Retina (tissue), 1 donor: ENCODE measurements at regions not wholly inside any gene's neighbourhood (a gene's known extent, or its start where the extent isn't known, plus 50 kb on each side); places are given as distances from the start of the nearest gene placed in this dataset.
"Not testable (repeated sequence)": the region's sequence is repeated elsewhere in the genome, so short reads cannot be mapped to it uniquely, and the experiment has no call there.

ENCODE experiments used
- DNase-seq: peaks from one replicate; pipeline ENCODE4 v3.0.0-alpha.2; 2016

DNA sequence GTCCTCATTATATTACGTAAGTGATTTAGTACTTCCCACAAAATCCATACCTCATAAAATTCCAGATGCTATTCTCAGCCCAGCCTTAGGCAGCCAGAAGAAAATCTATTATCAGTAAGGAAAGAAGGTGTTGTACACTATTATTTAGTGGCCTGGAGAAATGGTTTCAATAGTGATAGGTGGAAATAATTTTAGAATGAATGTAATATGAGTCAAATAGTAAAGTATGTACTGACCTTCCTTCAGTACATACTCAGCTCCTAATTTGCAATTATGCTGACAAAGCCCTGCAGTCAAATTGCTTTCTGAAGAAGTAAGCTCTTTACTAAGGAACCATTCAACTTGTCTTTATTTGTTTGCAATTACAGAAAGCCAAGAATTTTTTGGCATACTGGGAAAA lies 409.2 kb downstream of the HTR1A start:
- no peak for DNase-seq

GRCh38 chr5:63535840-63536602 lies 426.2 kb downstream of the HTR1A start:
- no peak for DNase-seq

GRCh38 chr5:63524281-63524680 lies 438.0 kb downstream of the HTR1A start:
- no peak for DNase-seq

DNA sequence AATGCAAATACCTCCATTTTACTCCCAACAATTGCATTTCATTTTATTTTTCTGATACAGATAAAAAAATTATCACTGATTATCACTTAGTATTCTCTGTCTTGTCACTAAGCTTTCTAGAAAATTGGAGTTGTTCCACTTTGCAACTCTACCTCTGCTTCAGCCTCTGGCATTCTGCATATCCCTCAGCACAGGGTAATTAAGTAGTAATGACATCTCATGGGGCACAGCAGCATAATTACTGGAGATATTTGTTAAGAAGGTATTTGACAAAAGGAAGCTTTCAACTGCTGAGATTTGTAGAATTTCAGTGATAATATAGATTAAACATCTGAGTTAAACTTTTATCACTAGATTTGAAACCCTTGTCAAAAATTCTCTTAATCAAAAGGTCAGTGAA lies 446.2 kb downstream of the HTR1A start:
- no peak for DNase-seq

- no peak for DNase-seq
Observed at GRCh38 chr5:63500242-63500641, 462.0 kb downstream of the HTR1A start.

DNA sequence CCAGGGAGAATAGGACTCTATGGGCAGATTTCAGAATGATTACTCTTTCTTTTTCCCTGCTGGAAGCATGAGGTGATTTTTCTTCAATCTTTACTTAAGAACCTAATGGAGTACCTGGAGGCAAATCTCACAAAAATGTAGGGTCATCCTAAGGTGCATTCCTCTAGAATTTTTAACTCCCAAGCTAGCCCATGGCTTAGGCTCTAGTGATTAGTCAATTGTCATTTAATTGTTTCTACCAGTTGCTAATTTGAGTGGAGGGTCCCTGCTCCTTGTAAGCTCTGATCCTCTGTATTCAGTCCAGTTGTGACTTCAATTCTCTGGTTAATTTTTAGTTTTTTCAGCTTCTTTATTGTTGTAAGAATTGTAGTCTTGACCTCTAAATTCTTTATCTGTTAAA lies 467.0 kb downstream of the HTR1A start:
- no peak for DNase-seq

DNA sequence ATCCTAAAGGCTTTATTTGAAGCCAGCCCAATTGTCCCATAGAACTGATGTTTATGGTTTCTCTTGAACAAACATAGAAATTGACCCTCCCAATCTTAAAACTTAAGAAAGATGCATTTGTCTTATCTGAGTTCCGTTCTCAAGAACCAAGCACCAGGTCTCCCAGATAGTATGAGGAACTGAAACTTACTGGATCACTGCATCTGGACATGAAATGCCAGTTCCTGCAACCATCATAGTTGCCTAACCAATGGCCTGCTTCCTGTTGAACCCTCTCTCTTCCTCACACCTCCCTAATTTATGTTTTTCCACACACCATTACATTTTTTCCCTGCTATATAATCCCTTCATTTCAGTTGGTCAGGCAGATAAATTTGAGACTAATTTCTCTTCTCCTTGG lies 478.9 kb downstream of the HTR1A start:
- DNase-seq = no peak

- DNase-seq = no peak
Observed at GRCh38 chr5:63473335-63473967, 488.8 kb downstream of the HTR1A start.

- no peak for DNase-seq
Observed at GRCh38 chr5:63456279-63456678, 506.0 kb downstream of the HTR1A start.

- no peak for DNase-seq
Observed at GRCh38 chr5:63451188-63451587, 511.1 kb downstream of the HTR1A start.

- DNase-seq = no peak
Observed at GRCh38 chr5:63439537-63439936, 522.7 kb downstream of the HTR1A start.

- DNase-seq = no peak
Observed at GRCh38 chr5:63409737-63410136, 552.5 kb downstream of the HTR1A start.

- no peak for DNase-seq
Observed at GRCh38 chr5:63408984-63409383, 553.3 kb downstream of the HTR1A start.

DNA sequence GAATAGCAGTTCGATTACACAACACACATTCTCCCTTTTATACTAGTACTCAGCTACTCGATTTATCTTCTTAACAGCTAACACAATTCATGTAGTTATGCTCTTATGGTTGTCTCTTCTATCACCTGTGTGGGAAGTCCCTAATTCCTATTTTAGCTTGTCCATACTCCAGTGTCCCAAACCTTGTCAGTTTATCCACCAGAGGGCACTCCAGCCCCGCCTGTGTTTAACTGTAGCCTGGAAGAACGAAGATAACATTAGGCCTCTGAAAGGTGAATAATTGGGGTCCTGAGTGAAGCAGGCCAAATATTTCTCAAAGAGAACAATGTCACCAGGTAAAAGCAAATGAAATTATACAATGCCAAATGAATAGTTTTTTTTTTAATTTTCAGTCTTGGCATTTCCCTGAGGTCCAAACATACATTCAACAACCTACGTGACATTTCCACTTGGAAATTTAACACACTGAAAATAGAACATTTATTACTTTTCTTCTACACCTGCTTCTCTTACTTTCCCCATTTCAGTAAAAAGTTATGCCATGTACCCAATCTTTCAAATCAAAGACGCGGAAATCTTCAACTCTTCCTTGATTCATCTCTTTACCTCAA lies 560.7 kb downstream of the HTR1A start:
- DNase-seq = peak; percentile 56

GRCh38 chr5:63400079-63400478 lies 562.2 kb downstream of the HTR1A start:
- no peak for DNase-seq

DNA sequence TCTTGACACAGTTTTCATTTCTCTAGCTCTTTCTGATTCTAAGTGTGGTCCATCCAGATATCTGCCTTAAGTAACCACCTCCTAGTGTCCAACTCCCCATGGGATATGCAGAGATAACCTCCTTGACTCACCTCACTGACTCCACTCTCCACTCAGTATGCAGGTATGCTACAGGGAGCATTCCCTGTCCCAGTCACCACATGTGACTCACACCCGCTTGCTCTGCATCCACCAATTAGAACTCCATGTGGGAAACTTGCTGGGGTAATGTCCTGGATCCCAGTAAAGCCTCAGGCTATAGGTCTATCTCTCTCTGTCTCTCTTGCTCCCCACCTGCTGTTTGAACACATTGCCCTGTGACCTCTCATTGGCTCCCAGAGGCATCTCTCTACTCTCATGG lies 563.9 kb downstream of the HTR1A start:
- no peak for DNase-seq

DNA sequence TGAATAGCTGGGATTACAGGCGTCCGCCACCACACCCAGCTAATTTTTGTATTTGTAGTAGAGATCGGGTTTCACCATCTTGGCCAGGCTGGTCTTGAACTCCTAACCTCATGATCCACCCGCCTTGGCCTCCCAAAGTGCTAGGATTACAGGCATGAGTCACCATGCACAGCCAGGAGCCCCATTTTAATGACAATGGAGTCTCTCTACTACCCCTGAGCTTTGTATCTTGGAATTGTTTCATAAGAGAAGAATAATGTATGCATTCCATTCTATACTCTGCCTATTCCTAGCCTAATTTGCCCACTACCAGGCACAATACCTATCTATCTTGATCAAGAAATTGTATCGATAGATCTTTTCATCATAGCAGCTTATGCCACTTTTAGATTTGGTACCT lies 574.1 kb downstream of the HTR1A start:
- not testable (repeated sequence) for DNase-seq

DNA sequence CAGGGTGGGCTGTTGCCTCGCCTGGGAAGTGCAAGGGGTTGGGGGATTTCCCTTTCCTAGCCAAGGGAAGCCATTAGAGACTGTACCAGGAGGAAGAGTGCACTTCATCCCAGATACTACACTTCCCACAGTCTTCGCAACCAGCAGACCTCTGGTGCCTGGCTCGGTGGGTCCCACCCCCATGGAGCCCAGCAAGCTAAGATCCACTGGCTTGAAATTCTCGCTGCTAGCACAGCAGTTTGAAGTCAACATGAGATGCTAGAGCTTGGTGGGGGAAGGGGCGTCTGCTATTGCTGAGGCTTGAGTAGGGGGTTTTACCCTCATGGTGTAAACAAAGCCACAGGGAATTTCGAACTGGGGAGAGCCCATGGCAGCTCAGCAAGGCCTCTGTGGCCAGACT lies 586.4 kb downstream of the HTR1A start:
- no peak for DNase-seq

- DNase-seq = no peak
Observed at GRCh38 chr5:63374085-63374484, 588.2 kb downstream of the HTR1A start.

DNA sequence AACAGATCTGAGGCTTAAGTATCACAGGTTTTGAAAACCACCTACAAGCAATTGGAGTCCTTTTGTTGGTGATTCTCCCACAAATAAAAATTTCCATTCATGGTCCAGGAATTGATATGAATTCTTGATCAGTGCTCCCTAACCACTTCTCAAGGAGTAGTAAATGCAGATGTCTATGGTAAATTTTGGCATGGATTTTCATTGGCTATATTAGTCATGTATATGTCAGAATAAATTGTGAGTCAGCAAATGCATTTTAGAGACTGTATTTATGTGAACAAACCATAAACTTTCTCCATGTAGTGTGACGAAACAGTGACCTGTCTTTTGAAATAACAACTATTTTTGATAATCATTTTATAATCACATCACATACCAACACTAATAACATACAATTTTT lies 611.1 kb downstream of the HTR1A start:
- no peak for DNase-seq

GRCh38 chr5:63346451-63346850 lies 615.8 kb downstream of the HTR1A start:
- no peak for DNase-seq

DNA sequence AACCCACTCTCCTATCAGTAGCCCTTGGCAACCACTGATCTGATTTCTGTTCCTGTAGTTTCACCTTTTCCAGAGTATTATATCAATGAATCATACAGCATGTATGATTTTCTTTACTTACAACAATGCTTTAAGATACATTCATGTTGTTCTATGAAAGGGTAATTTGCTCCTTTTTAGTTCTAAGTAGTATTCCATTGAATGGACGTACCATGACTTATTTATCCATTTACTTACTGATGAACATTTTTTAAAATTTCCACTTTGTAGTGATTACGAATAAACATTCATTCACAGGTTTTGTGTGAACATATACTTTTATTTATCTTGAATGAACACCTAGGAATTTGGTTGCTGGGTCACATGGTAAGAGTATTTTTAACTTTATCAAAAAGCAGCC lies 620.8 kb downstream of the HTR1A start:
- DNase-seq = no peak

DNA sequence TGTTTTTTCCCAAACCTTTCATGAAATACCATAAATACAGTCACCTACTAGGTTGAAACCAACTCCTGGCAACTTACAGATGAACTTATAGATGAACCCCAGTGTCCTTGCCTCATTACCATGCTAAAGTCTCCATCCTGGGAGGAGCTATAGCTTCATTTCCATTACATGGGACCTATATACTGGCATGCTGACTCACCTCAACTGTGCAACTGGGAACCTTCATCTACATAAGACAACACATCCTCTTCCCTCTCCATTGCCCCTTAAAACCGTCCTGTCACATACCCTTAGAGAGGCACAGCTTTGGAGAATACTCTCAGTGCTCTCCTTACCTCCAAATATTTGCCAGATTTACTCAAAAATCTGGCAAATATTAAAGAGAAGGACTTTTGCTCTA lies 638.3 kb downstream of the HTR1A start:
- DNase-seq = no peak

DNA sequence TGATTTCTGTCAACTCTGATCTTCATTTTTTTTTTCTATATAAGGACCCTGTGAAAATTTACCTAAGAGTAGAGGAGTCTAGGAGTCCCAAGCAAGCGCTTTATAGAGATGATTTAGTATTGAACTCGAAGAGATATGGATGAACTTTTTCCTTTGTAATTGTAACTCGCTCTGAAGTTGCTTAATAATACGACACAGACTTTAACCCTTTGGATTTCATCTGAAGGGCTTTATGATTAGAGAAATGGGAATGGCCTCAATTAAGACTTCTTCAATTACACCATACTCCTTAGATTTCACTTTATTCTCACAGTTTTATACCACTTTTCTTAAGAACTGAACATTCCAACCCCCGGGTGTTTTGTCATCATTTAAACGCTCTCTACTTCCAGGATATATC lies 647.7 kb downstream of the HTR1A start:
- DNase-seq = no peak
